Left lung (tissue), 4 donors: ENCODE measurements at regions not wholly inside any gene's neighbourhood (a gene's known extent, or its start where the extent isn't known, plus 50 kb on each side); places are given as distances from the start of the nearest gene placed in this dataset.

Experiments used
- ATAC-seq: fragments of 200-7000 bp; cut with Tn5 transposase; one replicate; pipeline ENCODE4 v1.9.1; 2020; ENCODE audit warnings: moderate library complexity
- DNase-seq, 4 donors: peaks; one replicate each; pipeline ENCODE4 v3.0.0-alpha.2; 2013 to 2020
- H3K27ac ChIP-seq, 2 donors: fragments of 200-600 bp; sonication (generic) in 1 of 2; one replicate each; pipeline versions ENCODE4 v1.5.0 to v1.8.0; 2020 to 2021
- H3K27me3 ChIP-seq, 2 donors: fragments of 200-600 bp; sonication (generic) in 1 of 2; one replicate each; pipeline versions ENCODE4 v1.5.0 to v1.8.0; 2020 to 2021
- H3K36me3 ChIP-seq, 2 donors: fragments of 200-600 bp; sonication (generic) in 1 of 2; one replicate each; pipeline versions ENCODE4 v1.5.0 to v1.8.0; 2020 to 2021
- H3K4me1 ChIP-seq, 2 donors: fragments of 200-600 bp; one replicate each; pipeline ENCODE4 v1.8.0; 2021
- H3K4me3 ChIP-seq, 2 donors: fragments of 200-600 bp; sonication (generic) in 1 of 2; one replicate each; pipeline versions ENCODE4 v1.5.0 to v1.8.0; 2020 to 2021; ENCODE audit warnings: mild to moderate bottlenecking in 1 of 2
- H3K9me3 ChIP-seq, 2 donors: fragments of 200-600 bp; sonication (generic) in 1 of 2; one replicate each; pipeline versions ENCODE4 v1.5.0 to v1.8.0; 2020 to 2021
- intact Hi-C, 2 donors: fragments of 100-400 bp; cut with DNase I; formaldehyde crosslinking; loops; one replicate each; pipeline versions ENCODE4 v1.11.2 to v1.14.2; 2022
- TF ChIP-seq, protein P1 (sequence below), 2 donors: fragments of 200-600 bp; sonication (generic) in 1 of 2; IDR thresholded peaks; one replicate each; pipeline versions ENCODE4 v1.5.0 to v1.8.0; 2021; ENCODE audit warnings: antibody characterized with exemption in 2 of 2
- donor health status: DM: no; HTN: yes; CAD: no.
- donor health status: DM: no; HTN: no; CAD: no.

DNA sequence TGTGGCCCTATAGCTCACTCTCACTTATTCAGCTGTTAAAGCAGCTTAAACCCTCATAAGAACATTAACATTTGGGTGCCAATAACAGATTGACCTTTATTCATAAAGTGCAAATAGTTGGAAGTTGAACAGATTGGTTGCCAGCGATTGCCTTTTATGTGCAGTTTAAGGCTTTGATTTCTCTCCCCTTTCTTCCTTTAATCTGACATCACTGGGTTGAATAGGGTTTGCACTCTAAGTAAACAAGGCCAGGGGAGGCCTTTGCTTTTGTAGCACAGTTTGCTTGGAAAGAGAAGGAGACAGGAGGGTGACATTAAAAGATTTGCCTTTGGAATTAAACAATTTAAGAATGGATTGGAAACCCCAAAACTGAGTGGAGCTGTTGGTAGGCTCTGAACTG is 114.3 kb downstream of the NKX6-1 start:
- Histone ChIP-seq H3K9me3 (no peaks in the 10 kb centered on the region), H3K4me1 (no peaks in the 10 kb centered on the region), H3K36me3 (no peaks in the 10 kb centered on the region), H3K27me3 (no peaks in the 10 kb centered on the region), H3K4me3 (no peak overlapping the region), H3K27ac (no peak overlapping the region)
- DNase-seq (no peak), ATAC-seq (no peak)
- intact Hi-C loops, result no loop called here
- TF ChIP-seq, protein P1, sequence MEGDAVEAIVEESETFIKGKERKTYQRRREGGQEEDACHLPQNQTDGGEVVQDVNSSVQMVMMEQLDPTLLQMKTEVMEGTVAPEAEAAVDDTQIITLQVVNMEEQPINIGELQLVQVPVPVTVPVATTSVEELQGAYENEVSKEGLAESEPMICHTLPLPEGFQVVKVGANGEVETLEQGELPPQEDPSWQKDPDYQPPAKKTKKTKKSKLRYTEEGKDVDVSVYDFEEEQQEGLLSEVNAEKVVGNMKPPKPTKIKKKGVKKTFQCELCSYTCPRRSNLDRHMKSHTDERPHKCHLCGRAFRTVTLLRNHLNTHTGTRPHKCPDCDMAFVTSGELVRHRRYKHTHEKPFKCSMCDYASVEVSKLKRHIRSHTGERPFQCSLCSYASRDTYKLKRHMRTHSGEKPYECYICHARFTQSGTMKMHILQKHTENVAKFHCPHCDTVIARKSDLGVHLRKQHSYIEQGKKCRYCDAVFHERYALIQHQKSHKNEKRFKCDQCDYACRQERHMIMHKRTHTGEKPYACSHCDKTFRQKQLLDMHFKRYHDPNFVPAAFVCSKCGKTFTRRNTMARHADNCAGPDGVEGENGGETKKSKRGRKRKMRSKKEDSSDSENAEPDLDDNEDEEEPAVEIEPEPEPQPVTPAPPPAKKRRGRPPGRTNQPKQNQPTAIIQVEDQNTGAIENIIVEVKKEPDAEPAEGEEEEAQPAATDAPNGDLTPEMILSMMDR (IDR thresholded peaks at IDR 0.05), result no peak

DNA sequence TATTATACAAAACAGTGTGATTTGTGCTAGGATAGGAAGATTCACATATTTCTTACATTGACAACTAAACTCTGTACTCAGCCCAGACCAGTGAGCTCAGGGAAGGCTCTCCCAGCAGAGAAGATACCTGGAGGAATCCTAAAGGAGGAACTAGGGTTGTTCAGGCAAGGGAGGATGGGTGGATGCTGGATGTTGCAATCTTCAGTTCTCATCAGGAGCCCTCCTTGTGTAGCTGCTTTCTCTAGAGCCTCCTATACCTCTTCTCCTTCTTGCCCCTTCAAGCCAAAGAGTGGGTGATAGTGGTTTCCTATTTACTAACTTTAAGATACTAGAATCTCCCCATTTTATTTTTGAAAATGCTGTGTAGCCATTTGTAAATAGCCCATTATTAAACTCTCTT is 117.3 kb downstream of the NKX6-1 start:
- Histone ChIP-seq H3K4me3 (no peak overlapping the region), H3K27me3 (no peaks in the 10 kb centered on the region), H3K9me3 (no peaks in the 10 kb centered on the region), H3K36me3 (no peaks in the 10 kb centered on the region), H3K4me1 (no peaks in the 10 kb centered on the region), H3K27ac (no peak overlapping the region)
- TF ChIP-seq, protein P1 (IDR thresholded peaks at IDR 0.05), result no peak
- no peak for DNase-seq
- intact Hi-C loops, result no loop called here
- no peak for ATAC-seq

DNA sequence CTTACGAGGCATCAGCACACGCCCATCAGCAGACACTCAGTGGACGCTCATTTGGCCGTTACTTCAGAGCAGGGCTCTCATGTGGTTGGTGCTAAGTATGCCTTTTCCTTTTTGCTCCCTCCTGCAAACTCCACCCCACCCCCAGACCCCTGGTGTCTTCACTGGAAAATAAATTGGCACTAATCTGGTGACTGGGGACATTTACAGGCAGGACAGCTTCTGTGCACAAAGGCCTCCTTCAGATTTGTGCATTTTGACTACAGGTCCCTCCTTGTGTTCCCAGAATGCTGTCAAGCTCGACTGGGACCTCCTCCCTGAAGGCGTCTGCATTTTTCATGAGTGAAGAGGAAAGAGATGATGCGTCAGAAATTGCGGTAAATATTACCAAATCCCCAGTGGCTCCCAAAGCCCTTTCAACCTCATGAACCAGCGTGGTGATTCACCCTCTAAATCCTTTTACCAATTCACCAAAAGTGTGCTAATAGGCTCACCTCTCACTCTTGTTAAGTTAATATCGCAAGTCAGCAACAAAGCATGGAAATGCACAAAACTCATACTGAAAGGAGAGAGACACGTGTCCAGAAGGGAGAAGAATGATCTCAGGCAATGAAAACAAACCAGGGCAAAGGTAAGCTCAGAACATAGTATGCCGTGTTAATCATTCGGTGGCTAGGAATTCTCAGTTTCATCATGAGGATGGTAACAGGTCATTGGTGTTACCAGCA is 119.0 kb downstream of the NKX6-1 start:
- H3K36me3 ChIP-seq, result no peaks in the 10 kb centered on the region

DNA sequence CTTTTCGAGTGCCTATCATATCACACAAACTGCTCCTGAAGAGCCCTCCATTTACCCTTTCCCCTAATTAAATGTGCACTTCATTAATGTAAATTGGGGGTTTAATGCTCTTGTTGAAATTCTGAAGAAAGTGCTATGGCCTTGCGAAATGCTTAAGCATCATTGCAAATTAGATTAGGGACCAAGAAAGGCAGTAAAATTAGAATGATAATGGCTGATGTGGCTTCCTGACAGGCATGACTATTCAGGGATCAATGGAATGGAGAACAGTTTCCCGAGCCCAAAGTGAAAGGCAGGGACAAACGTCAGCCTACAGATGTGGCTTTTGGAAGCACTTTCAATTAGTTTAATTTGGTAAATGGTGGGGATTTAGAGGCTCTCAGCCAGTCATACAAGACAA is 120.1 kb downstream of the NKX6-1 start:
- no peak for DNase-seq
- no peak overlapping the region for H3K27ac ChIP-seq
- no peaks in the 10 kb centered on the region for H3K36me3 ChIP-seq
- no peaks in the 10 kb centered on the region for H3K4me1 ChIP-seq
- H3K27me3 ChIP-seq, result no peaks in the 10 kb centered on the region
- TF ChIP-seq, protein P1 (IDR thresholded peaks at IDR 0.05), result no peak
- intact Hi-C loops, result no loop called here
- H3K9me3 ChIP-seq, result no peaks in the 10 kb centered on the region
- ATAC-seq, result no peak
- no peak overlapping the region for H3K4me3 ChIP-seq

More for the DNA sequence above, 119.0 kb downstream of the NKX6-1 start:
- no peaks in the 10 kb centered on the region for H3K27me3 ChIP-seq
- H3K9me3 ChIP-seq, result no peaks in the 10 kb centered on the region
- DNase-seq (no peak), ATAC-seq (no peak)
- H3K4me3 ChIP-seq, result no peak overlapping the region
- TF ChIP-seq, protein P1 (IDR thresholded peaks at IDR 0.05), result no peak
- no peak overlapping the region for H3K27ac ChIP-seq
- H3K4me1 ChIP-seq, result no peaks in the 10 kb centered on the region
- intact Hi-C loops, result no loop called here

DNA sequence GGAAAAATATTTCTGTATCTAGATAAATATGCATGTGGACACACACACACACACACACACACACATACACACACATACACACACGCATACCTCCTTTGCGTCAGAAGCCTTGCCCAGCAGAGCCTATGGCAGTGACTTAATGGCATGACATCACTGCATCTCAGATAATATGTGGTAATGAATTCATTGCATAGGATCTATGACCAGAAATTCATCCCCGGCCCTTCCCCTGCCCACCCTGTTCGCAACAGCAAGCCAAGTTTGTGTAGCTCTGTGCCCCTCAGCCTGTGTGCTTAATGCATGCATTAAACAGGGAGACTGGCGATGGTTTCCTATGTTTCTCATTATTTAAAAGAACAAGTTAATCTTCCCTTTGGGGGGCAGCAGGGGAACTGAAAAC is 120.7 kb downstream of the NKX6-1 start:
- intact Hi-C loops, result no loop called here
- no peaks in the 10 kb centered on the region for H3K36me3 ChIP-seq
- ATAC-seq (no peak), DNase-seq (no peak)
- no peak overlapping the region for H3K4me3 ChIP-seq
- TF ChIP-seq, protein P1 (IDR thresholded peaks at IDR 0.05), result no peak
- H3K27ac ChIP-seq, result no peak overlapping the region
- no peaks in the 10 kb centered on the region for H3K27me3 ChIP-seq
- no peaks in the 10 kb centered on the region for H3K9me3 ChIP-seq
- no peaks in the 10 kb centered on the region for H3K4me1 ChIP-seq
